Parathyroid adenoma (tissue), 2 donors: ENCODE measurements at regions not wholly inside any gene's neighbourhood (a gene's known extent, or its start where the extent isn't known, plus 50 kb on each side); places are given as distances from the start of the nearest gene placed in this dataset.

Source experiments
- H2AFZ ChIP-seq: fragments of 300-600 bp; sonication (generic); one replicate; pipeline ENCODE4 v1.7.0; 2017; ENCODE audit warnings: antibody characterized with exemption, mild to moderate bottlenecking
- H3K27ac ChIP-seq: fragments of 300-600 bp; sonication (generic); one replicate; pipeline ENCODE4 v1.7.0; 2017
- H3K27me3 ChIP-seq: fragments of 300-600 bp; sonication (generic); one replicate; pipeline ENCODE4 v1.7.0; 2017; ENCODE audit warnings: low read length; ENCODE audit not compliant: control insufficient read depth, insufficient read depth
- H3K36me3 ChIP-seq: fragments of 300-600 bp; sonication (generic); one replicate; pipeline ENCODE4 v1.7.0; 2017; ENCODE audit warnings: low read length; ENCODE audit not compliant: control insufficient read depth, insufficient read depth
- H3K4me1 ChIP-seq: fragments of 300-600 bp; sonication (generic); one replicate; pipeline ENCODE4 v1.7.0; 2017; ENCODE audit warnings: control low read depth
- H3K4me2 ChIP-seq: fragments of 300-600 bp; sonication (generic); one replicate; pipeline ENCODE4 v1.7.0; 2017; ENCODE audit warnings: low read length
- H3K4me3 ChIP-seq: fragments of 300-600 bp; sonication (generic); one replicate; pipeline ENCODE4 v1.7.0; 2017; ENCODE audit warnings: low read depth, low read length
- H3K79me2 ChIP-seq: fragments of 300-600 bp; sonication (generic); one replicate; pipeline ENCODE4 v1.7.0; 2017; ENCODE audit warnings: control low read depth
- H3K9ac ChIP-seq: fragments of 300-600 bp; sonication (generic); one replicate; pipeline ENCODE4 v1.7.0; 2017; ENCODE audit warnings: mild to moderate bottlenecking
- H3K9me3 ChIP-seq: fragments of 300-600 bp; sonication (generic); one replicate; pipeline ENCODE4 v1.7.0; 2017; ENCODE audit warnings: low read length; ENCODE audit not compliant: control insufficient read depth
- CTCF ChIP-seq: fragments of 300-600 bp; sonication (generic); IDR thresholded peaks from one replicate; pipeline ENCODE4 v1.7.0; 2017; ENCODE audit warnings: antibody characterized with exemption, mild to moderate bottlenecking
- donor health status: primary hyperparathyroidism.

DNA sequence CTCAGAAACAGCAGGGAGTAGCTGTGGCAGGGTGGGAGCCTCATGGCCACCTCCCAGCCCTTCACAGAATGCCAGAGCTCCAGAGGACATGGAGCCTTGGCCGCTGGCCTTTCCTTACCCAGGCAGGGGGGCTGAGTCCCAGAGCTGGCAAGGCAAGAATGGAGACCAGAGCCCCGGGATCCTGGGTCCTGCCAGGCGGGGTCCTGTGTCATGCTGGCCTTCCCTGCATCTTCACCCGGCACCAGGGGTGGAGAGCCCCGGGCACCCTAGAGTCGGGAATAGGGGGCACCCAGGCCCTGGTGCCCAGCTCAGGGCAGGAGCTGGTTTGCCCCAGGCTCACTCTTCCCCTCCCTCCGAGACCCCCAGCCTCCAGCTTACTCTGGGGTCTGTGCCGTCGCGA is 519.9 kb downstream of the TBC1D22A start:
- no peak for TF ChIP-seq CTCF

GRCh38 chr22:47281126-47282106 is 519.0 kb downstream of the TBC1D22A start:
- Histone ChIP-seq H3K4me1 (no peaks in the 10 kb centered on the region), H3K9ac (no peak overlapping the region), H3K4me3 (no peak overlapping the region), H3K27me3 (no peaks in the 10 kb centered on the region), H3K36me3 (no peaks in the 10 kb centered on the region), H3K79me2 (no peaks in the 10 kb centered on the region), H2AFZ (no peak overlapping the region), H3K9me3 (no peaks in the 10 kb centered on the region), H3K27ac (no peak overlapping the region), H3K4me2 (no peak overlapping the region)
- TF ChIP-seq CTCF = no peak

More for the DNA sequence above, 519.9 kb downstream of the TBC1D22A start:
- H3K36me3 ChIP-seq = no peaks in the 10 kb centered on the region
- H3K27ac ChIP-seq = no peak overlapping the region
- H3K4me2 ChIP-seq = no peak overlapping the region
- H2AFZ ChIP-seq = no peak overlapping the region
- no peak overlapping the region for H3K4me3 ChIP-seq
- no peaks in the 10 kb centered on the region for H3K4me1 ChIP-seq
- no peaks in the 10 kb centered on the region for H3K79me2 ChIP-seq
- no peaks in the 10 kb centered on the region for H3K9me3 ChIP-seq
- no peak overlapping the region for H3K9ac ChIP-seq
- H3K27me3 ChIP-seq = no peaks in the 10 kb centered on the region

DNA sequence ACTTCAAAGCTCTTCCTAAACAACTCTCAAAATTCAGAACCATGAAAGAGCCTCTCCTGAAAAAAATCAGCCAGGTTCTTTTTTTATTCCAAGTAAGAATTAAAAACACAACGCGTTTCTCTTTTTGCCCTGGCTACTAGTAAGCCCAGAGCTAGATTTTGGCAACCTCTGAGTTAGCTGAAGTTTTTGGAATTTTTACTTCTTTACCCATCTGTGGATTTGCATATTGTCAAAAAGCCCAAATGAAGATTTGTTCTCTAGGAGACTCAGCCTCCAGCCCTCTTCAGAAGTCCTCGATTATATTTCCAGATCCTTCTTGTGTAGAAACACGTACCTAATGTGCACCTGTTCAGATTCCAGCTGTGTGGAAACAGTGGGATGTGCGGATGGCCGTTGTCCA is 517.9 kb downstream of the TBC1D22A start:
- Histone ChIP-seq H3K4me3 (no peak overlapping the region), H2AFZ (no peak overlapping the region), H3K9me3 (no peaks in the 10 kb centered on the region), H3K27ac (no peak overlapping the region), H3K4me2 (no peak overlapping the region), H3K9ac (no peak overlapping the region), H3K79me2 (no peaks in the 10 kb centered on the region), H3K36me3 (no peaks in the 10 kb centered on the region), H3K4me1 (no peaks in the 10 kb centered on the region), H3K27me3 (no peaks in the 10 kb centered on the region)
- TF ChIP-seq CTCF = no peak

- no peaks in the 10 kb centered on the region for H3K27me3 ChIP-seq
- H3K4me1 ChIP-seq = no peaks in the 10 kb centered on the region
- H3K79me2 ChIP-seq = no peaks in the 10 kb centered on the region
- H3K36me3 ChIP-seq = no peaks in the 10 kb centered on the region
- H2AFZ ChIP-seq = no peak overlapping the region
- no peak overlapping the region for H3K4me3 ChIP-seq
- TF ChIP-seq CTCF = no peak
- H3K27ac ChIP-seq = no peak overlapping the region
- H3K9ac ChIP-seq = no peak overlapping the region
- H3K9me3 ChIP-seq = no peaks in the 10 kb centered on the region
- H3K4me2 ChIP-seq = no peak overlapping the region
These were observed 517.3 kb downstream of the TBC1D22A start for GRCh38 chr22:47279746-47280145.

- H3K79me2 ChIP-seq = no peaks in the 10 kb centered on the region
- no peak overlapping the region for H3K9ac ChIP-seq
- H2AFZ ChIP-seq = no peak overlapping the region
- no peaks in the 10 kb centered on the region for H3K36me3 ChIP-seq
- no peaks in the 10 kb centered on the region for H3K9me3 ChIP-seq
- TF ChIP-seq CTCF = no peak
- no peak overlapping the region for H3K27ac ChIP-seq
- no peaks in the 10 kb centered on the region for H3K27me3 ChIP-seq
- no peaks in the 10 kb centered on the region for H3K4me1 ChIP-seq
- no peak overlapping the region for H3K4me3 ChIP-seq
- H3K4me2 ChIP-seq = no peak overlapping the region
These were observed 516.9 kb downstream of the TBC1D22A start for GRCh38 chr22:47279337-47279736.
